ENCODE measurements at regions not wholly inside any gene's neighbourhood (a gene's known extent, or its start where the extent isn't known, plus 50 kb on each side); places are given as distances from the start of the nearest gene placed in this dataset.

DNA sequence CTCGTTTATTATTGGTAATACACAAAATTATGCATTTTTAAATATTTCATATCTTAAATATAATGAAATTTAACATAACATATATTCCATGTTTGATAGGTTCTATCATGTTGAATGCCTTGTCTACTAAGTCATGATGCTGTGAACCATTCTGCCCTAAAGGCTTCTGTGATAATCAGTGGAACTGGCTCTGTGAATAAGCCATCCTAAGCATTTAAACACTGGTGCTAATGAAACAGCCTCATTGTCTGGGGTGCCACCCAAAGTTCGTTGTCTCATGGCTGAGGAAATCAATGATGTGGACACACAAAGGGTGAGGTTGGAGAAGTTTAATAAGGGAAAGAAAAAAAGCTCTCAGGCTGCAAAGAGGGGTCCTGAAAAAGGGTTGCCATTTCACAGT lies 264.7 kb upstream of the ZRANB2 start:
- Mint-ChIP-seq H3K27me3 (no peaks in the 10 kb centered on the region), H3K36me3 (ENCODE audit: low read depth) (no peaks in the 10 kb centered on the region), H3K27ac (no peak overlapping the region), H3K9me3 (peaks cover 9% of the 10 kb centered on the region), H3K4me1 (no peaks in the 10 kb centered on the region), H3K4me3 (no peak overlapping the region)
- DNase-seq = no peak
- POLR2A ChIA-PET = no interaction called here
- CTCF ChIA-PET = no interaction called here

DNA sequence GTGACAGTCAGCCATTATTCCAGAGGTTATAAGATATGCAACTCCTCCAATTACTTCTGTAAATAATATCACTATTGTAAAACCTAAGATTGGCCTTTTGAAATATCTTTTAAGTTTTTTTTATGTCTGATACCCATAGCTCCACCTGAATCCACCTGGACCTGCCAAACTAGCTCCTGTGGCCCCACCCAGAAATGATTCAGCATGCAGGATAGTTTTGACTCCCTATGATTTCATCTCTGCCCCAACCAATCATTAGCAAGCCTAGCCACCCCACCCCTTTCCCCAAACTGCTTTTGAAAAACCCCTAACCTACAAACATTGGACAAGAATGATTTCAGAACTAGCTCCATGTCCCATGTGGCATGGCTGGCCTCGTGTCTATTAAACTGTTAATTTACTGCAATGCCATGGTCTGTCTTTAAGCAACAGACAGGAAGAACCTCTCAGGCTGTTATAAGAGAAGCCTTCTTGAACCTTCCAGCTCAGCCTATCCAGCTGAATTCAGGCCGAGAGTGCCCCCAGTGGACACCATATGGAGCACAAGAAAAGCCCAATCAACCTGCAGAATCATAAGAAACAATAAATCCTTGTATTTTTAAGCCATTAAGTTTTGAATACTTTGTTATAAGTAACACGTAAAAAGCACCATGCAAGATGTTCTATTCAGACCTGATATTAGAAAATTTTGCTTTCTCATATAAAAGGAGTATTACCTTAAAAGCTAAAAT lies 263.0 kb upstream of the ZRANB2 start:
- CTCF ChIA-PET = no interaction called here
- POLR2A ChIA-PET = no interaction called here
- H3K4me3 Mint-ChIP-seq = no peak overlapping the region
- no peak for DNase-seq
- H3K27me3 Mint-ChIP-seq = no peaks in the 10 kb centered on the region
- H3K4me1 Mint-ChIP-seq = no peaks in the 10 kb centered on the region
- H3K9me3 Mint-ChIP-seq = peaks cover 14% of the 10 kb centered on the region
- H3K27ac Mint-ChIP-seq = no peak overlapping the region
- H3K36me3 Mint-ChIP-seq (ENCODE audit: low read depth) = no peaks in the 10 kb centered on the region

DNA sequence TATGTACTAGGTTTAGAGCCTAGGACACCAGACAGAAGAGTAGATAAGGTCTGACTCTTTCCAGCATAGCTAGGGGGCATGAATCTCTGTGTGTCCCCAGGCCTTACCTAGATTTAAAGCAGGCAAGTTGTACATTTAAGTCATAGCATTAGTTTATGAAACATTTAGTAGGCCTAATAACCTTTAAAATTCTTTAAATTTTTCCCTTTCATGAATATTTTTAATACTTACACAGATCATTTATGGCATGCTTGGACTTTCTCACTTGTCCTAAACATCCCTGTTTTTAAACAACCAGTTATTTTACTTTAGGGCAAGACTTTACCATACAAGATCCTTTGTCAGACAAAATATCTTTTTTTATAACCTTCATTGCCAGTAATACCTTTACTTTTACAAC lies 258.4 kb upstream of the ZRANB2 start:
- POLR2A ChIA-PET = no interaction called here
- Mint-ChIP-seq H3K4me1 (no peaks in the 10 kb centered on the region), H3K9me3 (peaks cover 19% of the 10 kb centered on the region), H3K4me3 (no peak overlapping the region), H3K36me3 (ENCODE audit: low read depth) (no peaks in the 10 kb centered on the region), H3K27me3 (no peaks in the 10 kb centered on the region), H3K27ac (no peak overlapping the region)
- no peak for DNase-seq
- CTCF ChIA-PET = no interaction called here

DNA sequence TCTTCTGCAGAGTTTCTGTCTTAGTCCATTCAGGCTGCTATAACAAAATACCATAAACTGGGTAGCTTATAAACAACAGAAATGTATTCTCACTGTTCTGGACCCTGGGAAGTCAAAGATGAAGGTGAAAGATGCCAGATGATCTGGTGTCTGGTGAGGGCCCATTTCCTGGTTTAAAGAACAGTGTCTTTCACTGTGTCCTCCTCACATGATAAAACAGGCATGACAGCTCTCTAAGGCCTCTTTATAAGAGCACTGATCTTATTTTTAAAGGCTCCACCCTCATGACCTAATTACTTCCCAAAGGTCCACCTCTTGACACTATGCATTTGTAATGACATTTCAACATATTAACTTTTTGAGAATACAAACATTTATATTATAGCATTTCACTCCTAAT lies 250.2 kb upstream of the ZRANB2 start:
- Mint-ChIP-seq H3K27ac (no peak overlapping the region), H3K36me3 (ENCODE audit: low read depth) (no peaks in the 10 kb centered on the region), H3K4me1 (no peaks in the 10 kb centered on the region), H3K27me3 (no peaks in the 10 kb centered on the region), H3K9me3 (peaks cover 16% of the 10 kb centered on the region), H3K4me3 (no peak overlapping the region)
- ChIA-PET CTCF (no interaction called here), POLR2A (no interaction called here)
- DNase-seq = no peak

DNA sequence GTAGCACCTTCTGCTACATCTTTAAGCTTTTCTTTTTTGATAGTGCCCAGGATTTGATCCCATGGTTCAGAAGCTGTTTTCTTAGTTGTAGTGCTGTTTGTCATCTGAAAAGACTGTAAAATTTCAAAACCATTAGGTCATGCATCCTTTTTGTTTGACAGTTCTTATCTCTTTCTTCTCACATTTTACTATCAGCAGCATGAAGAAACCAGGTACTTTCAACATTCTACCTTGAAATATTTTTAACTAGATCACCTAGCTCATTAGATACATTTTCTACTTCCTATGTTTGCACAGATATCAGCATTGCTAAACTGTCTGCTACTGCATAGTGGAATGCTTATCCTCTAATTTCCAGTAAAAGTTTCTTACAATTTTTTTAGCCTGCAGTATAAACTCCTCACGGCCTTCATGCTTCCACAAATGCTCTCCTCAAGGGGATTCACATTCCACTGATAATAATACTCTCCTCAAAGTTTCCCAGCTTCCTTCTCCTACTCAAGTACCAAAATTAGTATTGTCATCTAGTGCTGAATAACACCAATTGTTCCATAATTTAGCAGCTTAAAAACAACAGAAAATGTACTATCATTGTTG lies 243.9 kb upstream of the ZRANB2 start:
- no peaks in the 10 kb centered on the region for H3K27me3 Mint-ChIP-seq
- H3K4me3 Mint-ChIP-seq = no peak overlapping the region
- H3K36me3 Mint-ChIP-seq (ENCODE audit: low read depth) = no peaks in the 10 kb centered on the region
- ChIA-PET CTCF (no interaction called here), POLR2A (no interaction called here)
- H3K27ac Mint-ChIP-seq = no peak overlapping the region
- DNase-seq = no peak
- peaks cover 14% of the 10 kb centered on the region for H3K9me3 Mint-ChIP-seq
- H3K4me1 Mint-ChIP-seq = no peaks in the 10 kb centered on the region

DNA sequence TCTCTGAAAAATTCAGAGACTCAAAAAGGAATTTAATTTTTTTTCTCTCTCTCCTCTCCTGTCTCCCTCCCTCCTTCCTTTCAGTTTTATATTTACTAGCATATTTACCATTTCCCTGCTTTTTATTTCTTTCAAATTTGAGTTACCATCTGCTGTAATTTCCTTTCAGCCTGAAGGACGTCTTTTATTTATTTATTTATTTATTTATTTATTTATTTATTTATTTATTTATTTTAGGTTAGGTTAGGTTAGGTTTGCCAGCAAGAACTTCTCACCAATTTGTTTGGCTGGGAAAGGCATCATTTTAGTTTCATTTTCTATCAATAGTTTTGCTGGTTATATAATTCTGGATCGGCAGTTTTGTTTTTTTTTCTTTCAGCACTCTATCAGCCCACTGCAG lies 231.7 kb upstream of the ZRANB2 start:
- H3K27me3 Mint-ChIP-seq = no peaks in the 10 kb centered on the region
- no peak overlapping the region for H3K4me3 Mint-ChIP-seq
- ChIA-PET POLR2A (no interaction called here), CTCF (no interaction called here)
- no peaks in the 10 kb centered on the region for H3K36me3 Mint-ChIP-seq (ENCODE audit: low read depth)
- H3K9me3 Mint-ChIP-seq = peaks cover 3% of the 10 kb centered on the region
- no peak overlapping the region for H3K27ac Mint-ChIP-seq
- no peaks in the 10 kb centered on the region for H3K4me1 Mint-ChIP-seq
- no peak for DNase-seq

DNA sequence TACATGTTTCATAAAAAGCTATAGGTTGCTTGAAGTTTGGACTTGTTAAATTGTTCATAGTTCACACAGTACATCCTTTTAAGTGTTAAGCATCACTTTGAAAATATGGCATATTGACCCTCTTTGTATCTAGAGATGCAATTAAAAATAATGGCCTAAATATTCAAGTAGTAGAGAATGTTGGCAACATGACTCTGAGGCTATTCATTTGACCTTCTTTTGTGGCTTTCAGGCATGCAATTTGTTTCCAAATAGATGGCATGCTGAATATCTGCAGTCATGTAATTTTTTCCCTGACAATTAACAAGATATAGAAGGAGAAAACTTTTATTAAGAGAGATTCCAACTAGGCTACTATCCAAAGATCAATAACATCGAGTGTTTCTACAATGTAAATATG lies 230.5 kb upstream of the ZRANB2 start:
- no peak overlapping the region for H3K27ac Mint-ChIP-seq
- ChIA-PET CTCF (no interaction called here), POLR2A (no interaction called here)
- H3K27me3 Mint-ChIP-seq = no peaks in the 10 kb centered on the region
- no peaks in the 10 kb centered on the region for H3K36me3 Mint-ChIP-seq (ENCODE audit: low read depth)
- no peak for DNase-seq
- no peaks in the 10 kb centered on the region for H3K4me1 Mint-ChIP-seq
- H3K4me3 Mint-ChIP-seq = no peak overlapping the region
- peaks cover 3% of the 10 kb centered on the region for H3K9me3 Mint-ChIP-seq

DNA sequence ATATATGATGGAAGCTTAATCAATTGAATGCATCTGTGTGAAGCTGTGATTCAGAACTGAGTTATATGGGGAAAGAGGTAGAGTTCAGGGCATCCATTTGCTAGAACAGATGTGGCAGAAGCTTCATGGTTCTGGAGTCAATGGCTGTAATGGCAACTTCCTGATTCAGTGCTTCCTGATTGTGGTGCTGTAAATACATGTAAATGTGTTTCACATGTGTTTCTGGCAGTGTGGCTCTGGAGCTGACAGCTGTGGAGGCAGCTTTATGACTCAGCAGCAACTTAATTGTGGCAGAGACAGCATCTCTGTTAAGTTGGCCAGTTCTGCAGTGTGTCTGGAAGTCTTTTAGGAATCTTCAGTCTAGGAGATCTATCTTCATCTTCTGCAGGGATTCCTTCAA lies 226.6 kb upstream of the ZRANB2 start:
- H3K27me3 Mint-ChIP-seq = no peaks in the 10 kb centered on the region
- POLR2A ChIA-PET = no interaction called here
- no peak for DNase-seq
- H3K9me3 Mint-ChIP-seq = no peaks in the 10 kb centered on the region
- no peak overlapping the region for H3K4me3 Mint-ChIP-seq
- H3K4me1 Mint-ChIP-seq = no peaks in the 10 kb centered on the region
- no peaks in the 10 kb centered on the region for H3K36me3 Mint-ChIP-seq (ENCODE audit: low read depth)
- no peak overlapping the region for H3K27ac Mint-ChIP-seq
- CTCF ChIA-PET = no interaction called here

DNA sequence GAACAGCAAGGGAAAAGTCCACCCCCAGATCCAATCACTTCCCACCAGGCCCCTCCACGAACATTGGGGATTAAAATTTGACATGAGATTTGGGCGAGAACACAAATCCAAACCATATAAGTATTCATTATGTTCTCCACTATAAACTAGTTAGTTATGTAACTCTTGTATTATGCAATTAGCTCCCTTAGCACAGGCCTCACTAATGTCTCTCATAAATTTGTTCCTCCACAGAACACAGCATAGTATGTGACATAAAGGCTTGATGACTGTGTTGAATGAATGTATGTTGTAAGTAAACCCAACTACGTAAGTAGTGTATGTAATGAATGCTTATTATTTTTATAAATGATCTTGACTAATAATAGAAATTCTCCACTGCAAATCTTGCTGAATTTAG lies 223.3 kb upstream of the ZRANB2 start:
- no peaks in the 10 kb centered on the region for H3K9me3 Mint-ChIP-seq
- POLR2A ChIA-PET = no interaction called here
- CTCF ChIA-PET = no interaction called here
- no peaks in the 10 kb centered on the region for H3K4me1 Mint-ChIP-seq
- DNase-seq = no peak
- H3K4me3 Mint-ChIP-seq = no peak overlapping the region
- H3K27me3 Mint-ChIP-seq = no peaks in the 10 kb centered on the region
- H3K36me3 Mint-ChIP-seq (ENCODE audit: low read depth) = no peaks in the 10 kb centered on the region
- H3K27ac Mint-ChIP-seq = no peak overlapping the region

DNA sequence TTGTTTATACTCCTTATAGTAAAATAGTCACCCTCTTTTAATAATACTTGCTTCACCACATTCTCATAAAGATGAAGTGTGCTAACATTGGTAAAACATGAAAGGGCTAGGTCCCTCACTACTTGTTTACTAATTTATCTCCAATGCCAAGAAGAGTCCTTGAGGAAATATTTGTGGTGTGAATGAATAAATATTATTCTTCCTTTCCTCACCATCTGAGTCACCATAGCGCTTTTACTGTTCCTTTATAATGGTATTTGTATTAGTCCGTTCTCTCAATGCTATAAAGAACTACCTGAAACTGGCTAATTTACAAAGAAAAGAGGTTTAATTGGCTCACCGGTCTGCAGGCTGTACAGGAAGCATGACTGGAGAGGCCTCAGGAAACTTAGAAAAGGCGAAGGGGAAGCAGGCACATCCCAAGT lies 222.8 kb upstream of the ZRANB2 start:
- no peaks in the 10 kb centered on the region for H3K4me1 Mint-ChIP-seq
- no peaks in the 10 kb centered on the region for H3K36me3 Mint-ChIP-seq (ENCODE audit: low read depth)

DNA sequence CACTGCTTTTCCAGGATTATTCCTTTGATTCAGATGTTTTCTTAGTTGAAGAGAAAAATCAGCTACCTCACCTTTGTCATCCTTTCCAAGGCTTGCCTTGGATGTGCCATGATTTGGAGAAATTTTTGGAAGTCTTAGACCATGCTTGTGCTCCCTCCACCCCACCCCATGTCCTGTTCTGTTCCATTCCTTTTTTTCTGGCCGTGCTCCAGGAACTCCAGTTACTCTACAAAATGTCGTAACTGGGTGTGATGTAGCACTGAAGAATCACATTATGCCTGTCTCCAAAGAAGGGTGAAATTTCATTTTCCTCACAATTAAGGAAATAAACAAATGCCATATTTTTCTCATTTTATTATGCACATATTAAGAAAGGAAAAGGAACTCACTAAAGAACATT lies 217.8 kb upstream of the ZRANB2 start:
- H3K4me1 Mint-ChIP-seq = no peaks in the 10 kb centered on the region
- peaks cover 2% of the 10 kb centered on the region for H3K9me3 Mint-ChIP-seq
- no peaks in the 10 kb centered on the region for H3K36me3 Mint-ChIP-seq (ENCODE audit: low read depth)
- CTCF ChIA-PET = no interaction called here
- no peak overlapping the region for H3K4me3 Mint-ChIP-seq
- H3K27ac Mint-ChIP-seq = no peak overlapping the region
- POLR2A ChIA-PET = no interaction called here
- DNase-seq = no peak
- no peaks in the 10 kb centered on the region for H3K27me3 Mint-ChIP-seq

More for the DNA sequence above, 222.8 kb upstream of the ZRANB2 start:
- Mint-ChIP-seq H3K9me3 (no peaks in the 10 kb centered on the region), H3K27me3 (no peaks in the 10 kb centered on the region), H3K4me3 (no peak overlapping the region), H3K27ac (no peak overlapping the region)
- POLR2A ChIA-PET = no interaction called here
- CTCF ChIA-PET = no interaction called here
- no peak for DNase-seq

DNA sequence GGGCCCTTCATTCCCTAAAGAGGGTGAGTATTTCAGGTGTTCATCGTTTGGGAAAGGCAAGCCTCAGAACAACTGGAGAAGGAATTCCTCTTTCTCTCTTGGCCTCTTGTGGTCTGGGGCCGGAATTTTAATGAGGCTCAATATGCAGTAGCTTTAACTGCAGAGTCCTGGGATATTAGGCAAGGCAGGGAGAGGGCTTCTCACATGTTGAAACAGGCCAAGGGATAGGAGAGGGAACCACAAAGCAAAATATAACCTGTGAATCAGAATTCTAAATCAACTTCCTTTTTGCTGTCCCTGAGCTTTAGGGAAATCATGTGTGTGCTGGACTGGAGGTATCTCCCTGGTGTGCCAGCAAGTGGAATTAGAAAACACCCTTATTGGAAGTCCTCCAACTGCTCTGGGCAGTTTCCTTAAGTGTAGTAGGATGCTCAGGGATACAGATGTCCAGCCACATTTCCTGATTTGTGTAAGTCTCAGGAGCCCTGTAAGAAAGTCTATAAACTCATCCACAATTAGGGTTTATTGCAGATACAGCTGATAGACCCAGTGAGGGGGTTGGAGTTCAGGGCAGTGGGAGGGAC lies 215.8 kb upstream of the ZRANB2 start:
- peaks cover 2% of the 10 kb centered on the region for H3K9me3 Mint-ChIP-seq
- H3K4me3 Mint-ChIP-seq = no peak overlapping the region
- ChIA-PET CTCF (no interaction called here), POLR2A (no interaction called here)
- no peaks in the 10 kb centered on the region for H3K27me3 Mint-ChIP-seq
- H3K4me1 Mint-ChIP-seq = no peaks in the 10 kb centered on the region
- H3K27ac Mint-ChIP-seq = no peak overlapping the region
- no peak for DNase-seq
- H3K36me3 Mint-ChIP-seq (ENCODE audit: low read depth) = no peaks in the 10 kb centered on the region

DNA sequence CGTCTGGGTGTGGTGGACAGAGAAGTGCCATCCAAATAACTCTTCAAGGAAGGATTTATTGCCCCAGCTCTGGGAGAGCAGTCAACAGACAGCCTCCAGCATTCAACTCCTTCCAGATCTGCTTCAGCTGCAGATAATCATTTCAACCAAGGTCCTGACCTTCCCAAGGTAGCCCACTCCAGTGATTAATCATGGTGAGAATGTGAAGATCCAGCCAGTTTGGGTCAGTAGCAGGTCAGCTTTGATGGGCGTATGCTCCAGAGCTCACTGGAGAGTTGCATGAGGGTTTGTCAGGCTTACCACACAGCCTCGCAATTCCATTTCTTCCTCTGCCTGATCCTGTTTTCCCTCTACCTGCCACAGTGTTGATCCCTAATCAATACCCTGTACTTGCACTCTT lies 214.5 kb upstream of the ZRANB2 start:
- no peaks in the 10 kb centered on the region for H3K4me1 Mint-ChIP-seq
- H3K27ac Mint-ChIP-seq = no peak overlapping the region
- H3K27me3 Mint-ChIP-seq = no peaks in the 10 kb centered on the region
- H3K4me3 Mint-ChIP-seq = no peak overlapping the region
- ChIA-PET POLR2A (no interaction called here), CTCF (no interaction called here)
- H3K36me3 Mint-ChIP-seq (ENCODE audit: low read depth) = no peaks in the 10 kb centered on the region
- no peak for DNase-seq
- H3K9me3 Mint-ChIP-seq = peaks cover 5% of the 10 kb centered on the region

DNA sequence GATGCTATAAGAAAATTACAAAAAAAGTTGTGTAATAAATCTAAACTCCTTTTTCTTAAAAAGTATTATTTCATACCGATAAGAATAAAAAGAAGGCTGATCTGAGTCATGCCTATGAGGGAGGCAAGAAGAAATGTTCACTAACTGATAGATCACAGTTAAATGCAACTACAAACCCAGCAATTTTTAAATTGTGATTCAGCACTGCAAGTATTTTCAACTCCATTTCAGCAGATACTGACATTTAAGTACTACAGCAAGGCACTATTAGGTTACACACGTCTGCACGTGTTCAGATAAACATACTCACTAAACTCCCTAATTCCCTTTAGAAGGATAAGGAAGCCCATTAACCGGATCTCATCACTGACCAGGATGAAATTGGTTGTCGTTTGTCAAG lies 213.3 kb upstream of the ZRANB2 start:
- Mint-ChIP-seq H3K9me3 (peaks cover 9% of the 10 kb centered on the region), H3K4me3 (no peak overlapping the region), H3K27ac (no peak overlapping the region), H3K36me3 (ENCODE audit: low read depth) (no peaks in the 10 kb centered on the region), H3K27me3 (no peaks in the 10 kb centered on the region), H3K4me1 (no peaks in the 10 kb centered on the region)
- no peak for DNase-seq
- POLR2A ChIA-PET = no interaction called here
- CTCF ChIA-PET = no interaction called here
